Activated CD4-positive, alpha-beta memory T cell treated with anti-CD3 and anti-CD28 coated beads for 36 hours (primary cell): ENCODE measurements at regions not wholly inside any gene's neighbourhood (a gene's known extent, or its start where the extent isn't known, plus 50 kb on each side); places are given as distances from the start of the nearest gene placed in this dataset.

ENCODE experiments used
- CTCF ChIA-PET: fragments of 350-600 bp; sonication (Branson Sonifier 250); formaldehyde crosslinking; loops from one replicate; lab custom pipeline; 2021; ENCODE audit warnings: antibody characterized with exemption, inconsistent platforms; lab: Charles Lee
- POLR2A ChIA-PET: fragments of 350-600 bp; sonication (Branson Sonifier 250); formaldehyde crosslinking; loops from one replicate; lab custom pipeline; 2021; ENCODE audit warnings: antibody characterized with exemption; lab: Charles Lee
- DNase-seq: peaks from one replicate; pipeline ENCODE4 v3.0.0-alpha.2; 2020
- H3K27ac Mint-ChIP-seq: one replicate; pipeline ENCODE4 v1.8.0; 2021; ENCODE audit warnings: mixed read lengths
- H3K27me3 Mint-ChIP-seq: one replicate; pipeline ENCODE4 v1.8.0; 2021; ENCODE audit warnings: mixed read lengths
- H3K36me3 Mint-ChIP-seq: one replicate; pipeline ENCODE4 v1.8.0; 2021; ENCODE audit warnings: mixed read lengths
- H3K4me1 Mint-ChIP-seq: one replicate; pipeline ENCODE4 v1.8.0; 2021; ENCODE audit warnings: low read depth, mixed read lengths
- H3K4me3 Mint-ChIP-seq: one replicate; pipeline ENCODE4 v1.8.0; 2021; ENCODE audit warnings: mild to moderate bottlenecking, mixed read lengths
- H3K9me3 Mint-ChIP-seq: one replicate; pipeline ENCODE4 v1.8.0; 2021; ENCODE audit warnings: mixed read lengths
- intact Hi-C: fragments of 100-400 bp; cut with micrococcal nuclease; formaldehyde crosslinking; loops from one replicate; pipeline ENCODE4 v1.15.1; 2023

GRCh38 chr16:6571044-6571443 lies 761.6 kb upstream of the RBFOX1 start:
- H3K27me3 Mint-ChIP-seq = no peaks in the 10 kb centered on the region
- no peaks in the 10 kb centered on the region for H3K36me3 Mint-ChIP-seq
- intact Hi-C loops = no loop called here
- no peaks in the 10 kb centered on the region for H3K4me1 Mint-ChIP-seq
- H3K4me3 Mint-ChIP-seq = no peak overlapping the region
- ChIA-PET CTCF (no interaction called here), POLR2A (no interaction called here)
- peaks cover 6% of the 10 kb centered on the region for H3K9me3 Mint-ChIP-seq
- H3K27ac Mint-ChIP-seq = no peak overlapping the region
- DNase-seq = no peak

GRCh38 chr16:6570530-6570929 lies 762.1 kb upstream of the RBFOX1 start:
- ChIA-PET CTCF (no interaction called here), POLR2A (no interaction called here)
- DNase-seq = no peak
- Mint-ChIP-seq H3K4me1 (no peaks in the 10 kb centered on the region), H3K27me3 (no peaks in the 10 kb centered on the region), H3K36me3 (no peaks in the 10 kb centered on the region), H3K9me3 (peaks cover 6% of the 10 kb centered on the region), H3K27ac (no peak overlapping the region), H3K4me3 (no peak overlapping the region)
- intact Hi-C loops = no loop called here

- Mint-ChIP-seq H3K36me3 (no peaks in the 10 kb centered on the region), H3K4me3 (no peak overlapping the region), H3K27ac (no peak overlapping the region), H3K27me3 (no peaks in the 10 kb centered on the region), H3K4me1 (no peaks in the 10 kb centered on the region), H3K9me3 (peaks cover 10% of the 10 kb centered on the region)
- DNase-seq = no peak
- POLR2A ChIA-PET = no interaction called here
- intact Hi-C loops = no loop called here
- CTCF ChIA-PET = no interaction called here
These were observed 769.7 kb upstream of the RBFOX1 start for GRCh38 chr16:6562986-6563385.

- Mint-ChIP-seq H3K36me3 (no peaks in the 10 kb centered on the region), H3K9me3 (peaks cover 8% of the 10 kb centered on the region), H3K27me3 (no peaks in the 10 kb centered on the region), H3K27ac (no peak overlapping the region), H3K4me1 (no peaks in the 10 kb centered on the region), H3K4me3 (no peak overlapping the region)
- CTCF ChIA-PET = no interaction called here
- intact Hi-C loops = no loop called here
- DNase-seq = no peak
- POLR2A ChIA-PET = no interaction called here
These were observed 772.1 kb upstream of the RBFOX1 start for GRCh38 chr16:6560306-6561100.

- POLR2A ChIA-PET = no interaction called here
- no peak overlapping the region for H3K4me3 Mint-ChIP-seq
- CTCF ChIA-PET = no interaction called here
- no peak for DNase-seq
- H3K27ac Mint-ChIP-seq = no peak overlapping the region
- H3K4me1 Mint-ChIP-seq = no peaks in the 10 kb centered on the region
- intact Hi-C loops = no loop called here
- H3K27me3 Mint-ChIP-seq = no peaks in the 10 kb centered on the region
- H3K9me3 Mint-ChIP-seq = peaks cover 8% of the 10 kb centered on the region
- no peaks in the 10 kb centered on the region for H3K36me3 Mint-ChIP-seq
These were observed 774.0 kb upstream of the RBFOX1 start for GRCh38 chr16:6558661-6559060.

GRCh38 chr16:6558126-6558525 lies 774.5 kb upstream of the RBFOX1 start:
- Mint-ChIP-seq H3K9me3 (peaks cover 11% of the 10 kb centered on the region), H3K27ac (no peak overlapping the region), H3K4me3 (no peak overlapping the region), H3K36me3 (no peaks in the 10 kb centered on the region), H3K27me3 (no peaks in the 10 kb centered on the region), H3K4me1 (no peaks in the 10 kb centered on the region)
- ChIA-PET POLR2A (no interaction called here), CTCF (no interaction called here)
- no peak for DNase-seq
- intact Hi-C loops = no loop called here

- Mint-ChIP-seq H3K27me3 (no peaks in the 10 kb centered on the region), H3K9me3 (peaks cover 11% of the 10 kb centered on the region), H3K4me1 (no peaks in the 10 kb centered on the region), H3K27ac (no peak overlapping the region), H3K4me3 (no peak overlapping the region), H3K36me3 (no peaks in the 10 kb centered on the region)
- ChIA-PET POLR2A (no interaction called here), CTCF (no interaction called here)
- DNase-seq = no peak
- intact Hi-C loops = no loop called here
These were observed 775.2 kb upstream of the RBFOX1 start for GRCh38 chr16:6557353-6558023.

GRCh38 chr16:6549415-6549814 lies 783.2 kb upstream of the RBFOX1 start:
- ChIA-PET CTCF (no interaction called here), POLR2A (no interaction called here)
- no peaks in the 10 kb centered on the region for H3K36me3 Mint-ChIP-seq
- no peak overlapping the region for H3K27ac Mint-ChIP-seq
- no peak for DNase-seq
- H3K9me3 Mint-ChIP-seq = peaks cover 31% of the 10 kb centered on the region
- no peak overlapping the region for H3K4me3 Mint-ChIP-seq
- H3K4me1 Mint-ChIP-seq = no peaks in the 10 kb centered on the region
- H3K27me3 Mint-ChIP-seq = no peaks in the 10 kb centered on the region
- intact Hi-C loops = no loop called here

GRCh38 chr16:6548507-6548906 lies 784.1 kb upstream of the RBFOX1 start:
- Mint-ChIP-seq H3K27ac (no peak overlapping the region), H3K27me3 (no peaks in the 10 kb centered on the region), H3K36me3 (no peaks in the 10 kb centered on the region), H3K9me3 (peaks cover 36% of the 10 kb centered on the region), H3K4me1 (no peaks in the 10 kb centered on the region), H3K4me3 (no peak overlapping the region)
- POLR2A ChIA-PET = no interaction called here
- no peak for DNase-seq
- intact Hi-C loops = no loop called here
- CTCF ChIA-PET = no interaction called here

- no peaks in the 10 kb centered on the region for H3K36me3 Mint-ChIP-seq
- ChIA-PET POLR2A (no interaction called here), CTCF (no interaction called here)
- no peak overlapping the region for H3K27ac Mint-ChIP-seq
- intact Hi-C loops = no loop called here
- H3K27me3 Mint-ChIP-seq = no peaks in the 10 kb centered on the region
- H3K9me3 Mint-ChIP-seq = peaks cover 33% of the 10 kb centered on the region
- DNase-seq = no peak
- no peak overlapping the region for H3K4me3 Mint-ChIP-seq
- H3K4me1 Mint-ChIP-seq = no peaks in the 10 kb centered on the region
These were observed 785.5 kb upstream of the RBFOX1 start for GRCh38 chr16:6547131-6547530.

- no peaks in the 10 kb centered on the region for H3K4me1 Mint-ChIP-seq
- intact Hi-C loops = no loop called here
- H3K9me3 Mint-ChIP-seq = peaks cover 31% of the 10 kb centered on the region
- ChIA-PET POLR2A (no interaction called here), CTCF (no interaction called here)
- DNase-seq = no peak
- H3K27me3 Mint-ChIP-seq = no peaks in the 10 kb centered on the region
- no peak overlapping the region for H3K27ac Mint-ChIP-seq
- no peaks in the 10 kb centered on the region for H3K36me3 Mint-ChIP-seq
- H3K4me3 Mint-ChIP-seq = no peak overlapping the region
These were observed 787.3 kb upstream of the RBFOX1 start for GRCh38 chr16:6545329-6545728.

- H3K27me3 Mint-ChIP-seq = no peaks in the 10 kb centered on the region
- no peak for DNase-seq
These were observed 791.4 kb upstream of the RBFOX1 start for GRCh38 chr16:6541267-6541666.

GRCh38 chr16:6536411-6536810 lies 796.2 kb upstream of the RBFOX1 start:
- Mint-ChIP-seq H3K36me3 (no peaks in the 10 kb centered on the region), H3K9me3 (peaks cover 12% of the 10 kb centered on the region), H3K27ac (no peak overlapping the region), H3K27me3 (no peaks in the 10 kb centered on the region), H3K4me1 (no peaks in the 10 kb centered on the region), H3K4me3 (no peak overlapping the region)
- intact Hi-C loops = no loop called here
- ChIA-PET POLR2A (no interaction called here), CTCF (no interaction called here)
- no peak for DNase-seq

More at GRCh38 chr16:6541267-6541666, 791.4 kb upstream of the RBFOX1 start:
- Mint-ChIP-seq H3K36me3 (no peaks in the 10 kb centered on the region), H3K4me3 (no peak overlapping the region), H3K4me1 (no peaks in the 10 kb centered on the region), H3K9me3 (peaks cover 16% of the 10 kb centered on the region), H3K27ac (no peak overlapping the region)
- POLR2A ChIA-PET = no interaction called here
- intact Hi-C loops = no loop called here
- CTCF ChIA-PET = no interaction called here
